CD4-positive, alpha-beta memory T cell (primary cell): ENCODE measurements at regions not wholly inside any gene's neighbourhood (a gene's known extent, or its start where the extent isn't known, plus 50 kb on each side); places are given as distances from the start of the nearest gene placed in this dataset.
A peak's percentile ranks its signal among the peaks of the same experiment; 100 is the strongest.

Experiments
- CTCF ChIA-PET: fragments of 350-600 bp; sonication (Branson Sonifier 250); formaldehyde crosslinking; loops from one replicate; lab custom pipeline; 2021; ENCODE audit warnings: inconsistent platforms; ENCODE audit not compliant: partially characterized antibody; lab: Charles Lee
- POLR2A ChIA-PET: fragments of 350-600 bp; sonication (Branson Sonifier 250); formaldehyde crosslinking; loops from one replicate; lab custom pipeline; 2021; ENCODE audit not compliant: partially characterized antibody; lab: Charles Lee
- DNase-seq, 5 donors: peaks; one replicate each; pipeline versions ENCODE4 v3.0.0 to v3.0.0-alpha.2; 2020 to 2022; ENCODE audit warnings: mixed read lengths in 1 of 5
- H3K27ac ChIP-seq: one replicate; pipeline ENCODE4 v1.7.0; 2013; ENCODE audit warnings: low read depth, low read length
- H3K27me3 ChIP-seq: 2 replicates; pipeline ENCODE4 v1.7.0; 2013; ENCODE audit warnings: mild to moderate bottlenecking, low read length, moderate library complexity; ENCODE audit not compliant: insufficient read depth
- H3K36me3 ChIP-seq: 2 replicates; pipeline ENCODE4 v1.7.0; 2013; ENCODE audit warnings: mild to moderate bottlenecking, low read length, moderate library complexity; ENCODE audit not compliant: insufficient read depth
- H3K4me1 ChIP-seq: 2 replicates; pipeline ENCODE4 v1.7.0; 2013; ENCODE audit warnings: mild to moderate bottlenecking, low read length, moderate library complexity; ENCODE audit not compliant: insufficient read depth
- H3K4me3 ChIP-seq, 2 donors: one replicate each; pipeline ENCODE4 v1.7.0; 2013; ENCODE audit warnings: low read length in 2 of 2, mild to moderate bottlenecking in 1 of 2
- H3K9me3 ChIP-seq, 2 donors: one replicate each; pipeline ENCODE4 v1.7.0; 2013; ENCODE audit warnings: low read length in 2 of 2, control low read depth in 1 of 2; ENCODE audit not compliant: control insufficient read depth in 1 of 2
- H3K27ac Mint-ChIP-seq, 7 donors: one replicate each; pipeline ENCODE4 v1.8.0; 2020 to 2021; ENCODE audit warnings: mixed read lengths in 7 of 7, mild to moderate bottlenecking in 6 of 7, inconsistent platforms in 3 of 7, moderate library complexity in 3 of 7
- H3K27me3 Mint-ChIP-seq, 2 donors: one replicate each; pipeline ENCODE4 v1.8.0; 2020 to 2021; ENCODE audit warnings: mixed read lengths in 2 of 2
- H3K36me3 Mint-ChIP-seq, 2 donors: one replicate each; pipeline ENCODE4 v1.8.0; 2020 to 2021; ENCODE audit warnings: mixed read lengths in 2 of 2, inconsistent platforms in 1 of 2, mild to moderate bottlenecking in 1 of 2
- H3K4me1 Mint-ChIP-seq, 4 donors: one replicate each; pipeline ENCODE4 v1.8.0; 2020 to 2021; ENCODE audit warnings: mixed read lengths in 4 of 4, mild to moderate bottlenecking in 1 of 4
- H3K4me3 Mint-ChIP-seq, 8 donors: one replicate each; pipeline ENCODE4 v1.8.0; 2020 to 2021; ENCODE audit warnings: mixed read lengths in 8 of 8, mild to moderate bottlenecking in 7 of 8, moderate library complexity in 6 of 8, inconsistent platforms in 3 of 8
- H3K9me3 Mint-ChIP-seq, 8 donors: one replicate each; pipeline ENCODE4 v1.8.0; 2020 to 2021; ENCODE audit warnings: mixed read lengths in 8 of 8, mild to moderate bottlenecking in 5 of 8, inconsistent platforms in 3 of 8, moderate library complexity in 1 of 8
- intact Hi-C: fragments of 100-400 bp; cut with micrococcal nuclease; formaldehyde crosslinking; loops from one replicate; pipeline ENCODE4 v1.15.1; 2023

GRCh38 chr10:35706959-35707358 lies 64.9 kb upstream of the FZD8 start:
- intact Hi-C loops: no loop called here
- no peak for DNase-seq
- no peaks in the 10 kb centered on the region for H3K4me1 Mint-ChIP-seq
- Histone ChIP-seq H3K27ac (no peak overlapping the region), H3K4me1 (no peaks in the 10 kb centered on the region), H3K27me3 (no peaks in the 10 kb centered on the region), H3K36me3 (no peaks in the 10 kb centered on the region), H3K9me3 (no peaks in the 10 kb centered on the region), H3K4me3 (no peak overlapping the region)
- H3K36me3 Mint-ChIP-seq: no peaks in the 10 kb centered on the region
- ChIA-PET POLR2A (no interaction called here), CTCF (no interaction called here)
- peaks cover 7 to 8% of the 10 kb centered on the region in 2 donors for H3K27me3 Mint-ChIP-seq
- H3K9me3 Mint-ChIP-seq: peaks cover 0 to 8% (median 2%) of the 10 kb centered on the region in 8 donors
- H3K27ac Mint-ChIP-seq: peak overlapping the region in 1 of 7 donors; percentile 38
- no peak overlapping the region for H3K4me3 Mint-ChIP-seq

GRCh38 chr10:35705671-35706070 lies 63.6 kb upstream of the FZD8 start:
- Histone ChIP-seq H3K9me3 (no peaks in the 10 kb centered on the region), H3K4me3 (no peak overlapping the region), H3K4me1 (no peaks in the 10 kb centered on the region), H3K27ac (no peak overlapping the region), H3K36me3 (no peaks in the 10 kb centered on the region), H3K27me3 (no peaks in the 10 kb centered on the region)
- ChIA-PET CTCF (no interaction called here), POLR2A (no interaction called here)
- Mint-ChIP-seq H3K4me1 (no peaks in the 10 kb centered on the region), H3K4me3 (no peak overlapping the region), H3K27ac (no peak overlapping the region), H3K9me3 (peaks cover 0 to 8% (median under 1%) of the 10 kb centered on the region in 8 donors), H3K36me3 (no peaks in the 10 kb centered on the region), H3K27me3 (peaks cover under 1 to 2% of the 10 kb centered on the region in 2 donors)
- DNase-seq: no peak
- intact Hi-C loops: no loop called here

- CTCF ChIA-PET: no interaction called here
- no peak overlapping the region for H3K27ac ChIP-seq
- POLR2A ChIA-PET: no interaction called here
- Mint-ChIP-seq H3K36me3 (no peaks in the 10 kb centered on the region), H3K27me3 (peaks cover 0 to 2% of the 10 kb centered on the region in 2 donors), H3K9me3 (peaks cover 0 to 8% (median under 1%) of the 10 kb centered on the region in 8 donors), H3K4me1 (no peaks in the 10 kb centered on the region), H3K27ac (no peak overlapping the region), H3K4me3 (no peak overlapping the region)
- H3K4me3 ChIP-seq: no peak overlapping the region
- no peaks in the 10 kb centered on the region for H3K9me3 ChIP-seq
- intact Hi-C loops: no loop called here
- H3K36me3 ChIP-seq: no peaks in the 10 kb centered on the region
- H3K4me1 ChIP-seq: no peaks in the 10 kb centered on the region
- H3K27me3 ChIP-seq: no peaks in the 10 kb centered on the region
- DNase-seq: no peak
Measured at GRCh38 chr10:35705051-35705450, 63.0 kb upstream of the FZD8 start.

GRCh38 chr10:35704401-35704800 lies 62.3 kb upstream of the FZD8 start:
- H3K27me3 ChIP-seq: no peaks in the 10 kb centered on the region
- DNase-seq: no peak
- intact Hi-C loops: no loop called here
- no peaks in the 10 kb centered on the region for H3K36me3 ChIP-seq
- POLR2A ChIA-PET: no interaction called here
- CTCF ChIA-PET: no interaction called here
- no peaks in the 10 kb centered on the region for H3K4me1 ChIP-seq
- H3K9me3 ChIP-seq: no peaks in the 10 kb centered on the region
- Mint-ChIP-seq H3K27ac (no peak overlapping the region), H3K9me3 (peaks cover 0 to 8% (median under 1%) of the 10 kb centered on the region in 8 donors), H3K36me3 (no peaks in the 10 kb centered on the region), H3K4me3 (no peak overlapping the region), H3K27me3 (peaks cover 0 to 2% of the 10 kb centered on the region in 2 donors), H3K4me1 (no peaks in the 10 kb centered on the region)
- no peak overlapping the region for H3K4me3 ChIP-seq
- H3K27ac ChIP-seq: no peak overlapping the region

GRCh38 chr10:35700487-35700882 lies 58.4 kb upstream of the FZD8 start:
- Histone ChIP-seq H3K27me3 (no peaks in the 10 kb centered on the region), H3K9me3 (no peaks in the 10 kb centered on the region), H3K4me1 (no peaks in the 10 kb centered on the region), H3K27ac (no peak overlapping the region), H3K4me3 (no peak overlapping the region), H3K36me3 (no peaks in the 10 kb centered on the region)
- no peaks in the 10 kb centered on the region for H3K36me3 Mint-ChIP-seq
- intact Hi-C loops: no loop called here
- no peak for DNase-seq
- no peak overlapping the region for H3K27ac Mint-ChIP-seq
- POLR2A ChIA-PET: no interaction called here
- peaks cover 0 to 2% (median 0%) of the 10 kb centered on the region in 8 donors for H3K9me3 Mint-ChIP-seq
- H3K27me3 Mint-ChIP-seq: peaks cover 2 to 5% of the 10 kb centered on the region in 2 donors
- H3K4me3 Mint-ChIP-seq: no peak overlapping the region
- CTCF ChIA-PET: no interaction called here
- H3K4me1 Mint-ChIP-seq: no peaks in the 10 kb centered on the region

GRCh38 chr10:35699848-35700486 lies 57.9 kb upstream of the FZD8 start:
- ChIA-PET CTCF (no interaction called here), POLR2A (no interaction called here)
- no peak for DNase-seq
- intact Hi-C loops: no loop called here
- Mint-ChIP-seq H3K27ac (no peak overlapping the region), H3K27me3 (peaks cover 2 to 5% of the 10 kb centered on the region in 2 donors), H3K4me1 (no peaks in the 10 kb centered on the region), H3K9me3 (peaks cover 0 to 2% (median 0%) of the 10 kb centered on the region in 8 donors), H3K36me3 (no peaks in the 10 kb centered on the region), H3K4me3 (no peak overlapping the region)
- no peaks in the 10 kb centered on the region for H3K36me3 ChIP-seq
- no peaks in the 10 kb centered on the region for H3K9me3 ChIP-seq
- H3K4me1 ChIP-seq: no peaks in the 10 kb centered on the region
- no peak overlapping the region for H3K4me3 ChIP-seq
- H3K27ac ChIP-seq: no peak overlapping the region
- no peaks in the 10 kb centered on the region for H3K27me3 ChIP-seq

- ChIA-PET CTCF (no interaction called here), POLR2A (no interaction called here)
- intact Hi-C loops: no loop called here
- H3K27ac Mint-ChIP-seq: no peak overlapping the region
- Histone ChIP-seq H3K27ac (no peak overlapping the region), H3K36me3 (no peaks in the 10 kb centered on the region), H3K27me3 (no peaks in the 10 kb centered on the region), H3K4me1 (no peaks in the 10 kb centered on the region), H3K4me3 (no peak overlapping the region), H3K9me3 (no peaks in the 10 kb centered on the region)
- H3K27me3 Mint-ChIP-seq: peaks cover 2 to 5% of the 10 kb centered on the region in 2 donors
- H3K36me3 Mint-ChIP-seq: no peaks in the 10 kb centered on the region
- no peak for DNase-seq
- H3K4me1 Mint-ChIP-seq: no peaks in the 10 kb centered on the region
- peaks cover 0 to 3% (median 0%) of the 10 kb centered on the region in 8 donors for H3K9me3 Mint-ChIP-seq
- no peak overlapping the region for H3K4me3 Mint-ChIP-seq
Measured at GRCh38 chr10:35696392-35697287, 54.5 kb upstream of the FZD8 start.
